ENCODE measurements at regions not wholly inside any gene's neighbourhood (a gene's known extent, or its start where the extent isn't known, plus 50 kb on each side); places are given as distances from the start of the nearest gene placed in this dataset.

GRCh38 chr13:18959229-18959628 lies 222.4 kb downstream of the TUBA3C start:
- H3K4me3 ChIP-seq (ENCODE audit: low read depth in 2 of 2, low read length in 2 of 2), result no peak overlapping the region
- no peaks in the 10 kb centered on the region for H3K27me3 ChIP-seq (ENCODE audit: control insufficient read depth, insufficient read depth, low read length)
- intact Hi-C loops (cut with micrococcal nuclease; ENCODE audit: unreplicated experiment), result no loop called here
- H3K27ac ChIP-seq (ENCODE audit: low read length), result no peak overlapping the region
- BruUV-seq (replicated peaks), result no TSS peak
- TF ChIP-seq SIN3A (IDR thresholded peaks at IDR 0.05; ENCODE audit: borderline replicate concordance, insufficient read depth, low read depth, low read length), result no peak
- TF ChIP-seq CTCF (IDR thresholded peaks at IDR 0.05), result no peak
- no peak for TF ChIP-seq REST (IDR thresholded peaks at IDR 0.05; ENCODE audit: insufficient read depth in 1 of 2, low read depth in 2 of 2, low read length in 1 of 2)
- TF ChIP-seq TCF7L2 (IDR thresholded peaks at IDR 0.05; ENCODE audit: low read depth, low read length), result no peak
- no peak for TF ChIP-seq POLR2AphosphoS5 (IDR thresholded peaks at IDR 0.05; ENCODE audit: low read depth, low read length)
- no peaks in the 10 kb centered on the region for H3K9me3 ChIP-seq (ENCODE audit: control insufficient read depth, insufficient read depth, low read depth, low read length)
- no peaks in the 10 kb centered on the region for H3K4me1 ChIP-seq (ENCODE audit: control insufficient read depth, insufficient read depth, low read length)
- ChIA-PET CTCF (no interaction called here), POLR2A (no interaction called here)
- no peaks in the 10 kb centered on the region for H3K36me3 ChIP-seq (ENCODE audit: control insufficient read depth, insufficient read depth, low read length)
- no peak for ATAC-seq
- DNase-seq (ENCODE audit: low read depth, low spot score), result no peak
- in situ Hi-C loops (cut with HindIII; ENCODE audit: low pct_unique_long_range_greater_than_20kb, low sequenced_read_pairs), result no loop called here

- ATAC-seq (no peak), DNase-seq (ENCODE audit: low read depth, low spot score) (no peak)
- Histone ChIP-seq H3K27me3 (ENCODE audit: control insufficient read depth, insufficient read depth, low read length) (no peaks in the 10 kb centered on the region), H3K4me1 (ENCODE audit: control insufficient read depth, insufficient read depth, low read length) (no peaks in the 10 kb centered on the region), H3K27ac (ENCODE audit: low read length) (no peak overlapping the region), H3K9me3 (ENCODE audit: control insufficient read depth, insufficient read depth, low read depth, low read length) (no peaks in the 10 kb centered on the region), H3K4me3 (ENCODE audit: low read depth in 2 of 2, low read length in 2 of 2) (no peak overlapping the region), H3K36me3 (ENCODE audit: control insufficient read depth, insufficient read depth, low read length) (no peaks in the 10 kb centered on the region)
- intact Hi-C loops (cut with micrococcal nuclease; ENCODE audit: unreplicated experiment), result no loop called here
- no TSS peak for BruUV-seq (replicated peaks)
- POLR2A ChIA-PET, result no interaction called here
- no peak for TF ChIP-seq SIN3A (IDR thresholded peaks at IDR 0.05; ENCODE audit: borderline replicate concordance, insufficient read depth, low read depth, low read length)
- TF ChIP-seq CTCF (IDR thresholded peaks at IDR 0.05), result no peak
- no peak for TF ChIP-seq POLR2AphosphoS5 (IDR thresholded peaks at IDR 0.05; ENCODE audit: low read depth, low read length)
- no peak for TF ChIP-seq REST (IDR thresholded peaks at IDR 0.05; ENCODE audit: insufficient read depth in 1 of 2, low read depth in 2 of 2, low read length in 1 of 2)
- TF ChIP-seq TCF7L2 (IDR thresholded peaks at IDR 0.05; ENCODE audit: low read depth, low read length), result no peak
- CTCF ChIA-PET, result no interaction called here
- in situ Hi-C loops (cut with HindIII; ENCODE audit: low pct_unique_long_range_greater_than_20kb, low sequenced_read_pairs), result no loop called here
Measured at GRCh38 chr13:18956473-18957078, 225.0 kb downstream of the TUBA3C start.
